Superior temporal gyrus (tissue), 1 donor: ENCODE measurements at regions not wholly inside any gene's neighbourhood (a gene's known extent, or its start where the extent isn't known, plus 50 kb on each side); places are given as distances from the start of the nearest gene placed in this dataset.

Experiments used
- DNase-seq: peaks from one replicate; pipeline ENCODE4 v3.0.0-alpha.2; 2016; ENCODE audit errors: extremely low spot score

GRCh38 chr5:164013077-164013670, 507.8 kb downstream of the MAT2B start:
- DNase-seq: peak; percentile 90

- DNase-seq: no peak
Observed at GRCh38 chr5:164020116-164020515, 514.7 kb downstream of the MAT2B start.

GRCh38 chr5:164027738-164028137, 522.3 kb downstream of the MAT2B start:
- no peak for DNase-seq

- no peak for DNase-seq
Observed at GRCh38 chr5:164038128-164038783, 532.8 kb downstream of the MAT2B start.

GRCh38 chr5:164041105-164041504, 535.7 kb downstream of the MAT2B start:
- no peak for DNase-seq

GRCh38 chr5:164048359-164048926, 543.0 kb downstream of the MAT2B start:
- peak; percentile 27 for DNase-seq

- DNase-seq: no peak
Observed at GRCh38 chr5:164051745-164052144, 546.3 kb downstream of the MAT2B start.

GRCh38 chr5:164052536-164053093, 547.2 kb downstream of the MAT2B start:
- DNase-seq: no peak

GRCh38 chr5:164053123-164053522, 547.7 kb downstream of the MAT2B start:
- no peak for DNase-seq

- DNase-seq: no peak
Observed at GRCh38 chr5:164054461-164054860, 549.0 kb downstream of the MAT2B start.

- no peak for DNase-seq
Observed at GRCh38 chr5:164057121-164057520, 551.7 kb downstream of the MAT2B start.

GRCh38 chr5:164058621-164059020, 553.2 kb downstream of the MAT2B start:
- no peak for DNase-seq

GRCh38 chr5:164059471-164059870, 554.1 kb downstream of the MAT2B start:
- DNase-seq: no peak

- no peak for DNase-seq
Observed at GRCh38 chr5:164060786-164061355, 555.5 kb downstream of the MAT2B start.

GRCh38 chr5:164062304-164062703, 556.9 kb downstream of the MAT2B start:
- DNase-seq: no peak

GRCh38 chr5:164065266-164065665, 559.8 kb downstream of the MAT2B start:
- DNase-seq: no peak

GRCh38 chr5:164071671-164072070, 566.3 kb downstream of the MAT2B start:
- DNase-seq: no peak

- no peak for DNase-seq
Observed at GRCh38 chr5:164073081-164073480, 567.7 kb downstream of the MAT2B start.

GRCh38 chr5:164076556-164076955, 571.1 kb downstream of the MAT2B start:
- DNase-seq: no peak

GRCh38 chr5:164090358-164090757, 584.9 kb downstream of the MAT2B start:
- no peak for DNase-seq

- DNase-seq: no peak
Observed at GRCh38 chr5:164091836-164092235, 586.4 kb downstream of the MAT2B start.

- no peak for DNase-seq
Observed at GRCh38 chr5:164094291-164094690, 588.9 kb downstream of the MAT2B start.

- DNase-seq: no peak
Observed at GRCh38 chr5:164097749-164098148, 592.3 kb downstream of the MAT2B start.
